ENCODE measurements at regions not wholly inside any gene's neighbourhood (a gene's known extent, or its start where the extent isn't known, plus 50 kb on each side); places are given as distances from the start of the nearest gene placed in this dataset.

GRCh38 chr6:113524826-113525225 lies 332.3 kb upstream of the MARCKS start:
- H3K27ac ChIP-seq, result no peak overlapping the region
- no peak for TF ChIP-seq ZFX (IDR thresholded peaks at IDR 0.05)
- TF ChIP-seq CTCF (conservative IDR thresholded peaks at IDR 0.05), result no peak

- TF ChIP-seq CTCF (conservative IDR thresholded peaks at IDR 0.05), result no peak
- TF ChIP-seq ZFX (IDR thresholded peaks at IDR 0.05), result no peak
- no peak overlapping the region for H3K27ac ChIP-seq
Observed at GRCh38 chr6:113526553-113526952, 330.6 kb upstream of the MARCKS start.

- TF ChIP-seq ZFX (IDR thresholded peaks at IDR 0.05), result no peak
- no peak for TF ChIP-seq CTCF (conservative IDR thresholded peaks at IDR 0.05)
- H3K27ac ChIP-seq, result no peak overlapping the region
Observed at GRCh38 chr6:113526995-113527394, 330.1 kb upstream of the MARCKS start.

- TF ChIP-seq ZFX (IDR thresholded peaks at IDR 0.05) (no peak), CTCF (conservative IDR thresholded peaks at IDR 0.05) (no peak)
- H3K27ac ChIP-seq, result no peak overlapping the region
Observed at GRCh38 chr6:113528111-113528510, 329.0 kb upstream of the MARCKS start.

- TF ChIP-seq CTCF (conservative IDR thresholded peaks at IDR 0.05) (no peak), ZFX (IDR thresholded peaks at IDR 0.05) (no peak)
- H3K27ac ChIP-seq, result no peak overlapping the region
Observed at GRCh38 chr6:113529196-113529595, 327.9 kb upstream of the MARCKS start.

- H3K27ac ChIP-seq, result no peak overlapping the region
- no peak for TF ChIP-seq ZFX (IDR thresholded peaks at IDR 0.05)
- no peak for TF ChIP-seq CTCF (conservative IDR thresholded peaks at IDR 0.05)
Observed at GRCh38 chr6:113529879-113530278, 327.3 kb upstream of the MARCKS start.

- no peak overlapping the region for H3K27ac ChIP-seq
Observed at GRCh38 chr6:113530769-113531168, 326.4 kb upstream of the MARCKS start.

More at GRCh38 chr6:113530769-113531168, 326.4 kb upstream of the MARCKS start:
- TF ChIP-seq ZFX (IDR thresholded peaks at IDR 0.05) (no peak), CTCF (conservative IDR thresholded peaks at IDR 0.05) (no peak)

Data from C4-2B (cell line).